H1 (cell line): ENCODE measurements at regions not wholly inside any gene's neighbourhood (a gene's known extent, or its start where the extent isn't known, plus 50 kb on each side); places are given as distances from the start of the nearest gene placed in this dataset.

ENCODE experiments used
- CTCF ChIA-PET: fragments of 300-600 bp; sonication (Branson Sonifier 250); formaldehyde crosslinking; loops from one replicate; lab custom pipeline; 2021; ENCODE audit not compliant: partially characterized antibody; lab: Charles Lee
- POLR2A ChIA-PET: fragments of 300-600 bp; sonication (Branson Sonifier 250); formaldehyde crosslinking; loops from one replicate; lab custom pipeline; 2021; ENCODE audit warnings: inconsistent platforms; ENCODE audit not compliant: partially characterized antibody; lab: Charles Lee
- DNase-seq, 2 experiments: peaks; one replicate each; pipeline versions ENCODE4 v3.0.0 to v3.0.0-alpha.2; 2010 to 2022; ENCODE audit warnings: low spot score in 2 of 2, low read depth in 1 of 2, mixed read lengths in 1 of 2
- FAIRE-seq: peaks from 2 replicates; lab custom pipeline; 2011; peaks lifted over from hg19 to GRCh38; lab: Jason Lieb, UNC
- H2AFZ ChIP-seq: 2 replicates; pipeline ENCODE4 v1.8.1; 2012; ENCODE audit warnings: low read length, inconsistent platforms
- H2AK5ac ChIP-seq: 2 replicates; pipeline ENCODE4 v1.6.1; 2013; ENCODE audit warnings: low read depth, low read length
- H2BK120ac ChIP-seq: replicated peaks from 2 replicates; pipeline ENCODE3; 2013; ENCODE audit warnings: low read depth, low read length, inconsistent platforms
- H2BK12ac ChIP-seq: 2 replicates; pipeline ENCODE4 v1.6.1; 2013; ENCODE audit warnings: low read depth, low read length
- H2BK15ac ChIP-seq: 2 replicates; pipeline ENCODE4 v1.6.1; 2013; ENCODE audit warnings: low read length
- H2BK20ac ChIP-seq: 2 replicates; pipeline ENCODE4 v1.6.1; 2013; ENCODE audit warnings: low read length
- H2BK5ac ChIP-seq: 2 replicates; pipeline ENCODE4 v1.6.1; 2013; ENCODE audit warnings: low read depth, low read length
- H3K14ac ChIP-seq: 2 replicates; pipeline ENCODE4 v1.6.1; 2013; ENCODE audit warnings: inconsistent platforms; ENCODE audit not compliant: insufficient read length
- H3K18ac ChIP-seq: 2 replicates; pipeline ENCODE4 v1.6.1; 2013; ENCODE audit warnings: low read length; ENCODE audit errors: extremely low read depth
- H3K23ac ChIP-seq: 2 replicates; pipeline ENCODE4 v1.6.1; 2013; ENCODE audit warnings: inconsistent platforms; ENCODE audit not compliant: insufficient read length
- H3K23me2 ChIP-seq: 2 replicates; pipeline ENCODE4 v1.6.1; 2013; ENCODE audit warnings: low read depth, low read length
- H3K27ac ChIP-seq: 2 replicates; pipeline ENCODE4 v1.6.1; 2011; ENCODE audit warnings: low read depth, low read length, inconsistent platforms
- H3K27me3 ChIP-seq, 4 experiments: replicated peaks in 1 of 4; 1 replicate in 1 of 4; 2 replicates in 3 of 4; pipeline versions ENCODE4 v1.6.1 to v1.8.1; 2011 to 2013; ENCODE audit warnings: low read length in 3 of 4, mild to moderate bottlenecking in 3 of 4, inconsistent platforms in 2 of 4, mixed read lengths in 2 of 4, moderate library complexity in 1 of 4; ENCODE audit not compliant: control insufficient read depth in 3 of 4, insufficient read depth in 3 of 4; ENCODE audit errors: extremely low read depth in 1 of 4
- H3K36me3 ChIP-seq, 4 experiments: 2 replicates each; pipeline versions ENCODE4 v1.6.1 to v1.8.1; 2011 to 2013; ENCODE audit warnings: mild to moderate bottlenecking in 4 of 4, low read length in 3 of 4, moderate library complexity in 2 of 4, control low read depth in 1 of 4, inconsistent platforms in 1 of 4; ENCODE audit not compliant: insufficient read depth in 4 of 4, control insufficient read depth in 2 of 4
- H3K4ac ChIP-seq: replicated peaks from 2 replicates; pipeline ENCODE3; 2013; ENCODE audit warnings: low read length, low read depth, mixed read lengths, inconsistent platforms; ENCODE audit not compliant: insufficient read length
- H3K4me1 ChIP-seq, 4 experiments: replicated peaks in 1 of 4; 1 replicate in 1 of 4; 2 replicates in 3 of 4; pipeline versions ENCODE4 v1.6.1 to v1.8.1; 2011 to 2013; ENCODE audit warnings: low read length in 3 of 4, inconsistent platforms in 2 of 4, mixed read lengths in 1 of 4; ENCODE audit not compliant: insufficient read depth in 4 of 4, control insufficient read depth in 3 of 4
- H3K4me2 ChIP-seq, 2 experiments: 2 replicates each; pipeline versions ENCODE4 v1.6.1 to v1.8.1; 2011 to 2013; ENCODE audit warnings: low read depth in 2 of 2, low read length in 2 of 2, control low read depth in 1 of 2, inconsistent platforms in 1 of 2, mild to moderate bottlenecking in 1 of 2; ENCODE audit not compliant: insufficient read depth in 1 of 2
- H3K4me3 ChIP-seq, 4 experiments: fragments of 200-600, 300-600 bp in 1 of 4; sonication (generic), shearing (Covaris generic), sonication (Bioruptor Twin) in 1 of 4; 2 replicates each; pipeline versions ENCODE4 v1.5.1 to v1.8.1; 2011 to 2016; ENCODE audit warnings: low read length in 4 of 4, low read depth in 3 of 4, control low read depth in 2 of 4, inconsistent platforms in 2 of 4, mild to moderate bottlenecking in 2 of 4, mixed read lengths in 1 of 4, moderate library complexity in 1 of 4; ENCODE audit not compliant: insufficient read depth in 2 of 4; ENCODE audit errors: extremely low read depth in 1 of 4
- H3K56ac ChIP-seq: replicated peaks from 2 replicates; pipeline ENCODE3; 2013; ENCODE audit warnings: low read depth, mild to moderate bottlenecking, mixed read lengths, low read length, inconsistent platforms; ENCODE audit not compliant: insufficient read length
- H3K79me1 ChIP-seq: 2 replicates; pipeline ENCODE4 v1.6.1; 2013; ENCODE audit warnings: low read depth, low read length, control low read depth
- H3K79me2 ChIP-seq, 2 experiments: 2 replicates each; pipeline versions ENCODE4 v1.6.1 to v1.8.1; 2012 to 2013; ENCODE audit warnings: low read length in 2 of 2, mild to moderate bottlenecking in 2 of 2, inconsistent platforms in 1 of 2; ENCODE audit not compliant: insufficient read depth in 2 of 2, control insufficient read depth in 1 of 2
- H3K9ac ChIP-seq, 4 experiments: replicated peaks in 1 of 4; 1 replicate in 1 of 4; 2 replicates in 3 of 4; pipeline versions ENCODE4 v1.6.1 to v1.8.1; 2011 to 2013; ENCODE audit warnings: low read depth in 3 of 4, low read length in 3 of 4, control low read depth in 2 of 4, mild to moderate bottlenecking in 2 of 4, moderate library complexity in 2 of 4, inconsistent platforms in 1 of 4; ENCODE audit errors: extremely low read depth in 1 of 4
- H3K9me3 ChIP-seq, 2 experiments: 2 replicates each; pipeline versions ENCODE4 v1.6.1 to v1.8.1; 2012 to 2013; ENCODE audit warnings: mild to moderate bottlenecking in 2 of 2, moderate library complexity in 2 of 2, control low read depth in 1 of 2, inconsistent platforms in 1 of 2, low read depth in 1 of 2, low read length in 1 of 2, mixed read lengths in 1 of 2; ENCODE audit not compliant: insufficient read depth in 2 of 2
- H4K20me1 ChIP-seq, 2 experiments: replicated peaks in 1 of 2; 2 replicates each; pipeline versions ENCODE3 to v1.8.1; 2011 to 2013; ENCODE audit warnings: inconsistent platforms in 2 of 2, low read length in 2 of 2, mild to moderate bottlenecking in 1 of 2; ENCODE audit not compliant: insufficient read depth in 2 of 2, control insufficient read depth in 1 of 2
- H4K5ac ChIP-seq: 2 replicates; pipeline ENCODE4 v1.6.1; 2013; ENCODE audit warnings: low read length, low read depth, mixed read lengths, inconsistent platforms; ENCODE audit not compliant: insufficient read length
- H4K8ac ChIP-seq: 2 replicates; pipeline ENCODE4 v1.8.0; 2013; ENCODE audit warnings: mild to moderate bottlenecking, moderate library complexity, low read length, inconsistent platforms; ENCODE audit not compliant: insufficient read depth; ENCODE audit errors: extremely low read depth
- H4K91ac ChIP-seq: replicated peaks from 2 replicates; pipeline ENCODE3; 2013; ENCODE audit warnings: low read length, mixed read lengths, inconsistent platforms; ENCODE audit not compliant: insufficient read length
- CEBPB ChIP-seq: IDR thresholded peaks from 2 replicates; pipeline ENCODE4 v1.6.1; 2012; ENCODE audit warnings: low read depth, low read length
- FOSL1 ChIP-seq: IDR thresholded peaks from 2 replicates; pipeline ENCODE4 v1.6.1; 2011; ENCODE audit warnings: mild to moderate bottlenecking, low read depth, low read length, moderate library complexity; ENCODE audit not compliant: insufficient read depth
- HDAC2 ChIP-seq, 2 experiments: fragments of 300-600 bp in 1 of 2; sonication (generic) in 1 of 2; IDR thresholded peaks; 2 replicates each; pipeline ENCODE4 v1.6.1; 2011 to 2012; ENCODE audit warnings: low read depth in 2 of 2, low read length in 2 of 2, mild to moderate bottlenecking in 2 of 2, moderate library complexity in 2 of 2, borderline replicate concordance in 1 of 2, inconsistent platforms in 1 of 2
- KDM1A ChIP-seq: fragments of 200-600, 300-600 bp; sonication (generic); IDR thresholded peaks from 2 replicates; pipeline ENCODE4 v1.7.1; 2016; ENCODE audit warnings: mild to moderate bottlenecking, low read length, borderline replicate concordance
- KDM4A ChIP-seq: IDR thresholded peaks from one replicate; pipeline ENCODE4 v1.7.1; 2012; ENCODE audit warnings: low read depth, mild to moderate bottlenecking, moderate library complexity, low read length, inconsistent platforms; ENCODE audit not compliant: severe bottlenecking
- KDM5A ChIP-seq: fragments of 200-600 bp; IDR thresholded peaks from 2 replicates; pipeline ENCODE4 v1.7.1; 2012; ENCODE audit warnings: mild to moderate bottlenecking, low read length, inconsistent platforms, mixed read lengths
- POLR2AphosphoS5 ChIP-seq: IDR thresholded peaks from 2 replicates; pipeline ENCODE4 v1.6.1; 2011; ENCODE audit warnings: low read depth, low read length
- WGBS, 2 experiments: shearing (Covaris generic) in 1 of 2; methylation state at CpG; one replicate each; pipeline versions ENCODE4 v1.1.6 to v1.1.7; 2013 to 2015; ENCODE audit warnings: low lambda C conversion rate in 2 of 2, mixed read lengths in 2 of 2, inconsistent platforms in 1 of 2, low coverage in 1 of 2, missing lambda C conversion rate in 1 of 2; ENCODE audit not compliant: insufficient replicate concordance in 2 of 2, insufficient coverage in 1 of 2, insufficient read length in 1 of 2; ENCODE audit errors: extremely low coverage in 1 of 2, missing lambda C conversion rate in 1 of 2; 5-methylcytosine and 5-hydroxymethylcytosine counted together

GRCh38 chr3:86162521-86162920, 828.4 kb downstream of the VGLL3 start:
- Histone ChIP-seq H2BK20ac (no peak overlapping the region), H3K79me1 (no peaks in the 10 kb centered on the region), H3K9me3 (no peaks in the 10 kb centered on the region), H3K4me1 (no peaks in the 10 kb centered on the region), H4K91ac (no peak overlapping the region), H3K23ac (no peak overlapping the region), H2AK5ac (no peak overlapping the region), H4K5ac (no peak overlapping the region), H4K8ac (no peak overlapping the region), H3K27me3 (no peaks in the 10 kb centered on the region), H3K4ac (no peak overlapping the region), H3K56ac (no peak overlapping the region), H3K4me3 (no peak overlapping the region), H2BK120ac (no peak overlapping the region), H3K9ac (no peak overlapping the region), H2BK5ac (no peak overlapping the region), H2BK12ac (no peak overlapping the region), H3K36me3 (no peaks in the 10 kb centered on the region), H4K20me1 (no peaks in the 10 kb centered on the region), H3K4me2 (no peak overlapping the region), H3K79me2 (no peaks in the 10 kb centered on the region), H2AFZ (no peak overlapping the region), H3K23me2 (no peaks in the 10 kb centered on the region), H2BK15ac (no peak overlapping the region), H3K14ac (no peak overlapping the region), H3K27ac (no peak overlapping the region), H3K18ac (no peak overlapping the region)
- TF ChIP-seq POLR2AphosphoS5 (no peak), KDM5A (no peak), CEBPB (no peak), KDM1A (no peak), HDAC2 (IDR thresholded peaks at IDR 0.05; ENCODE audit: borderline replicate concordance in 1 of 2, low read depth in 2 of 2, low read length in 2 of 2) (no peak), KDM4A (no peak), FOSL1 (no peak)
- ChIA-PET POLR2A (no interaction called here), CTCF (interaction anchor here (0.6 kb wide), 1 partner anchor 14 kb away, joined by 3 read pairs; no protein-coding TSS in a partner anchor)
- DNase-seq (no peak), FAIRE-seq (no peak)
- 100% methylated on average over 1 of the region's 1 CpG; no CpG with 5 or more reads in 1 of the 2 experiments for WGBS, 2 experiments
